ENCODE measurements at regions not wholly inside any gene's neighbourhood (a gene's known extent, or its start where the extent isn't known, plus 50 kb on each side); places are given as distances from the start of the nearest gene placed in this dataset.

GRCh38 chr3:111325160-111325718, 216.8 kb upstream of the CD96 start:
- H3K27me3 Mint-ChIP-seq (ENCODE audit: insufficient read depth), result peaks cover 9% of the 10 kb centered on the region
- no peak for DNase-seq
- TF ChIP-seq CTCF (conservative IDR thresholded peaks at IDR 0.05), result no peak
- H3K4me3 ChIP-seq (ENCODE audit: low read length), result no peak overlapping the region
- WGBS, 2 experiments (ENCODE audit: insufficient coverage in 1 of 2, insufficient read length in 1 of 2), result 90 to 100% methylated on average over 1 to 4 of the region's 4 CpGs
- H3K4me3 Mint-ChIP-seq, result no peak overlapping the region
- no peaks in the 10 kb centered on the region for H3K9me3 ChIP-seq (ENCODE audit: control insufficient read depth, low read length)
- no peak overlapping the region for H3K27ac ChIP-seq (ENCODE audit: low read depth, low read length)
- no peaks in the 10 kb centered on the region for H3K4me1 Mint-ChIP-seq
- H3K4me1 ChIP-seq (ENCODE audit: control insufficient read depth, insufficient read depth, low read length), result peaks cover 2% of the 10 kb centered on the region
- H3K9ac ChIP-seq (ENCODE audit: extremely low read depth, low read length, poor library complexity, severe bottlenecking), result no peak overlapping the region
- no peaks in the 10 kb centered on the region for H3K36me3 Mint-ChIP-seq (ENCODE audit: low read depth)
- H3K9me3 Mint-ChIP-seq, result no peaks in the 10 kb centered on the region
- H3K27me3 ChIP-seq (ENCODE audit: control insufficient read depth, insufficient read depth, low read length, poor library complexity, severe bottlenecking), result no peaks in the 10 kb centered on the region
- no peaks in the 10 kb centered on the region for H3K36me3 ChIP-seq (ENCODE audit: control insufficient read depth, insufficient read depth, low read length)
- no peak overlapping the region for H3K27ac Mint-ChIP-seq

- Histone ChIP-seq H3K9ac (ENCODE audit: extremely low read depth, low read length, poor library complexity, severe bottlenecking) (no peak overlapping the region), H3K4me1 (ENCODE audit: control insufficient read depth, insufficient read depth, low read length) (peaks cover 2% of the 10 kb centered on the region), H3K9me3 (ENCODE audit: control insufficient read depth, low read length) (no peaks in the 10 kb centered on the region), H3K27me3 (ENCODE audit: control insufficient read depth, insufficient read depth, low read length, poor library complexity, severe bottlenecking) (no peaks in the 10 kb centered on the region), H3K4me3 (ENCODE audit: low read length) (no peak overlapping the region), H3K36me3 (ENCODE audit: control insufficient read depth, insufficient read depth, low read length) (no peaks in the 10 kb centered on the region), H3K27ac (ENCODE audit: low read depth, low read length) (no peak overlapping the region)
- no peak overlapping the region for H3K4me3 Mint-ChIP-seq
- no peak overlapping the region for H3K27ac Mint-ChIP-seq
- no peaks in the 10 kb centered on the region for H3K9me3 Mint-ChIP-seq
- 90 to 93% methylated on average over 2 to 4 of the region's 4 CpGs for WGBS, 2 experiments (ENCODE audit: insufficient coverage in 1 of 2, insufficient read length in 1 of 2)
- no peaks in the 10 kb centered on the region for H3K36me3 Mint-ChIP-seq (ENCODE audit: low read depth)
- no peaks in the 10 kb centered on the region for H3K4me1 Mint-ChIP-seq
- no peak for TF ChIP-seq CTCF (conservative IDR thresholded peaks at IDR 0.05)
- no peak for DNase-seq
- H3K27me3 Mint-ChIP-seq (ENCODE audit: insufficient read depth), result peaks cover 17% of the 10 kb centered on the region
These were observed 215.6 kb upstream of the CD96 start for GRCh38 chr3:111326144-111326995.

- no peaks in the 10 kb centered on the region for H3K9me3 ChIP-seq (ENCODE audit: control insufficient read depth, low read length)
- H3K4me1 Mint-ChIP-seq, result no peaks in the 10 kb centered on the region
- no peak overlapping the region for H3K4me3 Mint-ChIP-seq
- DNase-seq, result no peak
- no peak overlapping the region for H3K27ac ChIP-seq (ENCODE audit: low read depth, low read length)
- no peak overlapping the region for H3K4me3 ChIP-seq (ENCODE audit: low read length)
- no peak overlapping the region for H3K27ac Mint-ChIP-seq
- H3K36me3 Mint-ChIP-seq (ENCODE audit: low read depth), result no peaks in the 10 kb centered on the region
- no peak overlapping the region for H3K9ac ChIP-seq (ENCODE audit: extremely low read depth, low read length, poor library complexity, severe bottlenecking)
- no peak for TF ChIP-seq CTCF (conservative IDR thresholded peaks at IDR 0.05)
- H3K27me3 Mint-ChIP-seq (ENCODE audit: insufficient read depth), result peaks cover 17% of the 10 kb centered on the region
- no peaks in the 10 kb centered on the region for H3K27me3 ChIP-seq (ENCODE audit: control insufficient read depth, insufficient read depth, low read length, poor library complexity, severe bottlenecking)
- H3K9me3 Mint-ChIP-seq, result no peaks in the 10 kb centered on the region
- H3K4me1 ChIP-seq (ENCODE audit: control insufficient read depth, insufficient read depth, low read length), result peaks cover 2% of the 10 kb centered on the region
- 90 to 100% methylated on average over 1 of the region's 1 CpG for WGBS, 2 experiments (ENCODE audit: insufficient coverage in 1 of 2, insufficient read length in 1 of 2)
- H3K36me3 ChIP-seq (ENCODE audit: control insufficient read depth, insufficient read depth, low read length), result no peaks in the 10 kb centered on the region
These were observed 210.7 kb upstream of the CD96 start for GRCh38 chr3:111331306-111331705.
